Kidney epithelial cell (primary cell): ENCODE measurements at regions not wholly inside any gene's neighbourhood (a gene's known extent, or its start where the extent isn't known, plus 50 kb on each side); places are given as distances from the start of the nearest gene placed in this dataset.
A peak's percentile ranks its signal among the peaks of the same experiment; 100 is the strongest.

Experiments
- DNase-seq: peaks from one replicate; pipeline ENCODE4 v3.0.0-alpha.2; 2010; ENCODE audit warnings: low read depth
- H3K27me3 ChIP-seq: 2 replicates; pipeline ENCODE4 v1.6.0; 2011; ENCODE audit warnings: low read length; ENCODE audit not compliant: control insufficient read depth, insufficient read depth
- H3K36me3 ChIP-seq: 2 replicates; pipeline ENCODE4 v1.5.1; 2011; ENCODE audit warnings: low read length; ENCODE audit not compliant: control insufficient read depth, insufficient read depth
- H3K4me3 ChIP-seq: 2 replicates; pipeline ENCODE4 v1.5.1; 2011; ENCODE audit warnings: low read depth, mild to moderate bottlenecking, control low read depth, low read length
- CTCF ChIP-seq: IDR thresholded peaks from 2 replicates; pipeline ENCODE4 v1.5.1; 2011; ENCODE audit warnings: mild to moderate bottlenecking, moderate library complexity, low read length, control low read depth, inconsistent platforms; ENCODE audit not compliant: insufficient read depth, poor library complexity, severe bottlenecking

GRCh38 chr10:117926491-117926890 is 120.2 kb downstream of the RAB11FIP2 start:
- TF ChIP-seq CTCF: no peak
- no peak for DNase-seq

GRCh38 chr10:117927332-117927731 is 119.4 kb downstream of the RAB11FIP2 start:
- Histone ChIP-seq H3K27me3 (no peaks in the 10 kb centered on the region), H3K4me3 (no peak overlapping the region), H3K36me3 (no peaks in the 10 kb centered on the region)
- TF ChIP-seq CTCF: no peak
- no peak for DNase-seq

More at GRCh38 chr10:117926491-117926890, 120.2 kb downstream of the RAB11FIP2 start:
- no peaks in the 10 kb centered on the region for H3K27me3 ChIP-seq
- no peaks in the 10 kb centered on the region for H3K36me3 ChIP-seq
- H3K4me3 ChIP-seq: no peak overlapping the region

- Histone ChIP-seq H3K36me3 (no peaks in the 10 kb centered on the region), H3K4me3 (no peak overlapping the region)
- TF ChIP-seq CTCF: no peak
Measured at GRCh38 chr10:117927871-117928270, 118.9 kb downstream of the RAB11FIP2 start.

GRCh38 chr10:117928281-117928680 is 118.5 kb downstream of the RAB11FIP2 start:
- no peak for TF ChIP-seq CTCF
- Histone ChIP-seq H3K4me3 (no peak overlapping the region), H3K36me3 (no peaks in the 10 kb centered on the region), H3K27me3 (no peaks in the 10 kb centered on the region)
- no peak for DNase-seq

More at GRCh38 chr10:117927871-117928270, 118.9 kb downstream of the RAB11FIP2 start:
- no peaks in the 10 kb centered on the region for H3K27me3 ChIP-seq
- no peak for DNase-seq

- no peak for DNase-seq
- Histone ChIP-seq H3K27me3 (no peaks in the 10 kb centered on the region), H3K4me3 (no peak overlapping the region), H3K36me3 (no peaks in the 10 kb centered on the region)
- no peak for TF ChIP-seq CTCF
Measured at GRCh38 chr10:117928741-117929140, 118.0 kb downstream of the RAB11FIP2 start.

GRCh38 chr10:117929327-117930067 is 117.2 kb downstream of the RAB11FIP2 start:
- Histone ChIP-seq H3K27me3 (no peaks in the 10 kb centered on the region), H3K36me3 (no peaks in the 10 kb centered on the region), H3K4me3 (no peak overlapping the region)
- no peak for DNase-seq
- TF ChIP-seq CTCF: peak; percentile 9
